ENCODE measurements at regions not wholly inside any gene's neighbourhood (a gene's known extent, or its start where the extent isn't known, plus 50 kb on each side); places are given as distances from the start of the nearest gene placed in this dataset.

DNA sequence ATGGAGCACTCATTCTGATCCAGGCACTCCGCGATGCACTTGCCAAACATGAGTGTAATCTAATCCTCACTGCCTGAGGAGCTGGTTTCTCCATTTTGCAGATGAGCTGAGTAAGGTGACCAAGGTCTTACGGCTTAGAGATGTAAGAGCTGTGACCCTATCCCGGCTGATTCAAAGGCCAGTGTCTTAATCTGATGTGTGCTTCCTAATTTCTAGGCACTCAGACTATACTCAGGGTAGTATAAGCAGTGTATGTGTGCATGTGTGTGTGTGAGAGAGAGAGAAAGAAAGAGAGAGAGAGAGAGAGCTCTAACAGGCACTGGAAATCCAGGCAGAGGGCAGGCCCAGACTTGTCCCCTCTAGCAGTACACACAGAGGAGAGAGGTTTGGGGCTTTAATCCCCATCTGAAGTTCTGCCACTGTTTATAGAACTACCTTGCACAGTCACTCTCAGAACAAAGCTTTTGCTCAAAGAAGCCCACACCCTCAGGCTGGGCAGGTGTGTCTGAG is 188.2 kb downstream of the ZBTB18 start:
- DNase-seq (ENCODE audit: low spot score), result no peak
- H3K27ac ChIP-seq, result no peak overlapping the region
- H3K4me3 ChIP-seq, result no peak overlapping the region
- TF ChIP-seq, protein P1, sequence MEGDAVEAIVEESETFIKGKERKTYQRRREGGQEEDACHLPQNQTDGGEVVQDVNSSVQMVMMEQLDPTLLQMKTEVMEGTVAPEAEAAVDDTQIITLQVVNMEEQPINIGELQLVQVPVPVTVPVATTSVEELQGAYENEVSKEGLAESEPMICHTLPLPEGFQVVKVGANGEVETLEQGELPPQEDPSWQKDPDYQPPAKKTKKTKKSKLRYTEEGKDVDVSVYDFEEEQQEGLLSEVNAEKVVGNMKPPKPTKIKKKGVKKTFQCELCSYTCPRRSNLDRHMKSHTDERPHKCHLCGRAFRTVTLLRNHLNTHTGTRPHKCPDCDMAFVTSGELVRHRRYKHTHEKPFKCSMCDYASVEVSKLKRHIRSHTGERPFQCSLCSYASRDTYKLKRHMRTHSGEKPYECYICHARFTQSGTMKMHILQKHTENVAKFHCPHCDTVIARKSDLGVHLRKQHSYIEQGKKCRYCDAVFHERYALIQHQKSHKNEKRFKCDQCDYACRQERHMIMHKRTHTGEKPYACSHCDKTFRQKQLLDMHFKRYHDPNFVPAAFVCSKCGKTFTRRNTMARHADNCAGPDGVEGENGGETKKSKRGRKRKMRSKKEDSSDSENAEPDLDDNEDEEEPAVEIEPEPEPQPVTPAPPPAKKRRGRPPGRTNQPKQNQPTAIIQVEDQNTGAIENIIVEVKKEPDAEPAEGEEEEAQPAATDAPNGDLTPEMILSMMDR (IDR thresholded peaks at IDR 0.05), result no peak

DNA sequence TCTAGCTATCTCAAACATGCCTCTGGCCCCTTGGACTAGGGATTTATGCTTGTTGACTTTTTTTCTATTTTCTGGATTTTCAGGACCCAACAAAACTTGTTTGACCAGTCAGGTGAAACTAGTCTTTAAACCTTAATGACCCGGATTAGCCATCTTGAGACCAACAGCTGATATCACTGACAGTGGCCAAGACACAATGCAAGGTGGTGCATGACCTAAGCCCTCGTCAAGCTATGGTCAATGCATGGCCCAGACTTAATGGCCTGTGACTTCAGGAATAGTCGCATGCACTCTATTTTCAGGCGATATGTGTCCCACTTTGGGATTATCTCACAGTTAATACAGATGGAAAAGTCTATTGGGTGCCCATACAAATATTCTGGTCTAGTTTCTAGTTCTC is 190.4 kb downstream of the ZBTB18 start:
- DNase-seq (ENCODE audit: low spot score), result no peak

DNA sequence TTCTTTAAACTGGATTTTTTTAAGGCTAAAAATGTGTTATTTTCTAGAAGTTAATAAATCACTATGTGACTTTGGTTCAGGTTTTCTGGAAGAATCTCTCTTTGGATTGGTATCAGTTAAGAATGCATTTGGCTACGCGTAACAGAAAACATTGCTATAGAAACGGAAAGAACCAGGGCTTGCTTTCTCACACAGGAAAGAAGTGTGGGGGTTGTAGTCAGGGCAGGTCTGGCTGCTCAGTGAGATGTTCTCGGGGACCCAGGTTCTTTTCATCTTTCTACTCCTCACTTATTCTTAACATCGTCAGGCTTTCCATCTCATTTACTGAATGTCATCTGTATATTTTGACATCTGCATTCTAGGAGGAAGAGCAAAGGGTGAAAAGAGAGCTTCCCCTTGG is 191.4 kb downstream of the ZBTB18 start:
- no peak for DNase-seq (ENCODE audit: low spot score)
- no peak overlapping the region for H3K27ac ChIP-seq
- TF ChIP-seq, protein P1 (IDR thresholded peaks at IDR 0.05), result no peak
- H3K4me3 ChIP-seq, result no peak overlapping the region

More for the DNA sequence above, 190.4 kb downstream of the ZBTB18 start:
- Histone ChIP-seq H3K27ac (no peak overlapping the region), H3K4me3 (no peak overlapping the region)
- TF ChIP-seq, protein P1 (IDR thresholded peaks at IDR 0.05), result no peak

DNA sequence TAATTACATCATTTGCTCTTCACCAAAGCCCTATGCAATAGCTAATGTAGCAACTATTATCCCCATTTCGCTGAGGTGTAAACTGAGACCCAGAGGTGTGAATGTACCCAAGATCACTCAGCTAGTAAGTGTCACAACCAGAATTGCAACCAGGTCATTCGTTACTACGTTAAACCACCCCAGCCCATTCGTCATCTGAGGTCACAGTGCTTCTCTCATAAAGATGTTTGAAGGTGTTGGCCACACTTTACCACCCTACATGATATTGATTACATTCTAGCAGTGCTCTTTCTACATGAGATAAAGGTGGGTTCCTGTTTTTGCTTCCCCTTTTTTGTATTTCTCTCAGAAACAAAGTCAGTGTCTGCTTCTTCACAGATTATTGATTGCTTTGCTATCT is 195.3 kb downstream of the ZBTB18 start:
- no peak overlapping the region for H3K4me3 ChIP-seq
- DNase-seq (ENCODE audit: low spot score), result no peak
- no peak overlapping the region for H3K27ac ChIP-seq
- TF ChIP-seq, protein P1 (IDR thresholded peaks at IDR 0.05), result no peak

DNA sequence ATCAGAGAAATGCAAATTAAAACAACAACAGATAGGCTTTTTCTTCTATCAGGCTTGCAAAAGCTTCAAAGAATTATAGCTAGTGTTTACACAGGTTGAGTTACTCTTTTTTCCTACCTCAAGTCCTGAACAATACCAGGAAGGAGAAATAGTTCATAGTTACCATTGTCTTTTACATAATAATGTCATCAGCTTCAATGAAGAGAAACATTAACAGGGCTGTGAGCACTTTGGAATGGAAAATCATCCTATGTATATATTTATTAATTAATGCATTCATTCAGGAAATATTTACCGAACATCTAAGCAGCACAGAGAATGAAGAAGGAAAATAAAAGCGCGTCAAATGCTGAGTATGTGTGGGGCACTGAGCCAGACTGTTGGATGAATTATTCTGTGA is 197.3 kb downstream of the ZBTB18 start:
- no peak for DNase-seq (ENCODE audit: low spot score)
- Histone ChIP-seq H3K27ac (no peak overlapping the region), H3K4me3 (no peak overlapping the region)
- TF ChIP-seq, protein P1 (IDR thresholded peaks at IDR 0.05), result no peak

DNA sequence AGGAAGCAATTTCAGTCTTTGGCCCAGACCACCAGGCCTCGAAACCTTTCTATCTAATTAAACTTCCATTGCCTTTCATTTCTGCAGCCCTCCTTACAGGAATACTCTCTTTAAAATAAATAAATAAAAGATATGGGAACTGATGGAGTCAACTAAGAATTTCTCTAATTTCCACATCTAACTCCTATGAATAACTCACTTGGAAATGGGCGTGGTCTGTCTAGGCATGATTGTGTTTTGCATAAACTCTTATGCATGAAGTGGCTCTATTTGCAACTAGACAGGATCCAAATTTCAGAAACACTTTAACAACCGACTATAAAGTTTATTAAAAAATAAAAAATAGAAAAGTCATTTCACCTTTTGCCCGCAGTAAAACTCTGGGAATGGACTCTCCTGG is 199.5 kb downstream of the ADSS2 start:
- TF ChIP-seq, protein P1 (IDR thresholded peaks at IDR 0.05), result no peak
- no peak for DNase-seq (ENCODE audit: low spot score)
- Histone ChIP-seq H3K27ac (no peak overlapping the region), H3K4me3 (no peak overlapping the region)

DNA sequence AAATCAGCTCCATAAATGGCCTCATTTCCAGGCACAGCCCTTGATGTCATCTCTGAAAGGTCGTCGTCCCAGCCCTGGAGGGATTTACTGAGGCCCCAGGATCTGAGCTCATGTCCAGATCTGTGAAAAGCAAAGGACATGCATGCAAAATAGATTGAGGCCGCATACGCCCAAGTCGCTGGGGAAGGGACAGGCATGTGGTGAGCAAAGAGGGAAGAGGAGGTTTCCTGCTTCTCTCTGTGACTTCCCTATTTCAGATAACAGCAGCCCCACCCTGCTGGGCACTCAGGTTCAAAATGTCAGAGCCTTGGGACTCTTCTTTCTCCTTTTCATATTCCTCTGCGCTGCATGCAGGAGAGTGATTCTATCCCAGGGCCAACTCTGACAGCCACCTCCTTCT is 197.2 kb downstream of the ADSS2 start:
- Histone ChIP-seq H3K27ac (no peak overlapping the region), H3K4me3 (no peak overlapping the region)
- TF ChIP-seq, protein P1 (IDR thresholded peaks at IDR 0.05), result no peak
- no peak for DNase-seq (ENCODE audit: low spot score)

All from coronary artery (tissue), 2 donors.